ENCODE measurements at regions not wholly inside any gene's neighbourhood (a gene's known extent, or its start where the extent isn't known, plus 50 kb on each side); places are given as distances from the start of the nearest gene placed in this dataset.

GRCh38 chr3:179506792-179507191 lies 55.5 kb upstream of the GNB4 start:
- TF ChIP-seq TEAD4 (IDR thresholded peaks at IDR 0.05; ENCODE audit: borderline replicate concordance, insufficient read depth) (no peak), TAF1 (IDR thresholded peaks at IDR 0.05; ENCODE audit: borderline replicate concordance, low read depth, low read length) (no peak), FOSL2 (IDR thresholded peaks at IDR 0.05; ENCODE audit: borderline replicate concordance, low read depth) (no peak), CTCF (IDR thresholded peaks at IDR 0.05) (no peak), GABPA (IDR thresholded peaks at IDR 0.05; ENCODE audit: low read depth) (no peak), YY1 (IDR thresholded peaks at IDR 0.05; ENCODE audit: low read depth) (no peak), EP300 (IDR thresholded peaks at IDR 0.05; ENCODE audit: borderline replicate concordance in 1 of 2, low read depth in 1 of 2, low read length in 1 of 2) (no peak), TCF12 (IDR thresholded peaks at IDR 0.05) (no peak), USF1 (IDR thresholded peaks at IDR 0.05; ENCODE audit: borderline replicate concordance, low read depth) (no peak), SMC3 (IDR thresholded peaks at IDR 0.05; ENCODE audit: low read depth, low read length) (no peak), REST (IDR thresholded peaks at IDR 0.05; ENCODE audit: low read depth, low read length) (no peak), RFX5 (IDR thresholded peaks at IDR 0.05; ENCODE audit: low read length) (no peak), USF2 (IDR thresholded peaks at IDR 0.05; ENCODE audit: borderline replicate concordance, low read depth, low read length) (no peak)

Data from SK-N-SH (cell line).